ENCODE measurements at regions not wholly inside any gene's neighbourhood (a gene's known extent, or its start where the extent isn't known, plus 50 kb on each side); places are given as distances from the start of the nearest gene placed in this dataset.

- TF ChIP-seq CTCF (IDR thresholded peaks at IDR 0.05; ENCODE audit: poor library complexity): no peak
- no peak for TF ChIP-seq EZH2phosphoT487 (IDR thresholded peaks at IDR 0.05; ENCODE audit: low read depth, severe bottlenecking, unreplicated experiment)
- no peak for TF ChIP-seq EZH2 (IDR thresholded peaks at IDR 0.05; ENCODE audit: borderline replicate concordance)
Observed at GRCh38 chr15:81611679-81612078, 237.7 kb upstream of the TMC3 start.

All from hepatocyte (in vitro differentiated cells).